CD4-positive, alpha-beta T cell treated with Interleukin-4 for 1 hour (primary cell): ENCODE measurements at regions not wholly inside any gene's neighbourhood (a gene's known extent, or its start where the extent isn't known, plus 50 kb on each side); places are given as distances from the start of the nearest gene placed in this dataset.

Experiments used
- DNase-seq, 2 donors: peaks; one replicate each; pipeline ENCODE4 v3.0.0-alpha.2; 2020 to 2022

DNA sequence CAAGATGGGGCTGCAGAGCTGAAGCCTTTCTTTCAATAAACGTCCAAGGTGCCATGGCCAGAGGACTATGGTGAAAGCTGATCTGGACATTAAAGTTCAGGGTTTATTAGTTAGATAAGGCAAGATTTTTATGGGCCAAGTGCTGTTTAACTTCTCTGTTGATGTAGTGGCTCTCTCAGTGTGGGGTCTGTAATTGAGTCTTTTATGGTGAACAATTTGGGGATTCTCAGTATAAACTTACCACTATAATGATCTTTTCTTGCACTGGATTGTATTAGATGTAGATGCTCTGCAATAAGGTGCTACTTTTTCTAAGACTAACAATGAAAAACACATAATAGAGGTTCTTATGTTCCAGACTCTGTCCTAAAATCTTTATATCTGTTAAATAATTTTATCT lies 190.1 kb upstream of the KLF12 start:
- DNase-seq, result no peak

DNA sequence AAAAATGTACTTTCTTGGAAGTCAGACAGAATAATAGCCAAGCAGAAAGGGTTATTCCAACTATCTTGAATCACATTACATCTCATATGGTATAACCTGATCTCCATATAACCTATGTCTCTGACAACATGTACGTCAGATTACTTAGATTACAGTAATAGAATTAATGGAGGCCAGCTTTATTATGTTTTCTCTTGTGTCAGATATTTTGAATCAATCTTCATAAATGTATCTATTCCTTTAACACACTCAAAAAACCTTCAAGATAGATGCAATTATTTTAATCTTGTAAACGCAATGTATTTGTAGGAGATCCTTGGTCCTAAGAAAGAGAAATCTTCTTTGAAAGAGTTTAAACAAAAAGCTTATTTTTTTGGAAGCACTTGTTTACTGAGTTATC lies 188.4 kb upstream of the KLF12 start:
- DNase-seq, result no peak

DNA sequence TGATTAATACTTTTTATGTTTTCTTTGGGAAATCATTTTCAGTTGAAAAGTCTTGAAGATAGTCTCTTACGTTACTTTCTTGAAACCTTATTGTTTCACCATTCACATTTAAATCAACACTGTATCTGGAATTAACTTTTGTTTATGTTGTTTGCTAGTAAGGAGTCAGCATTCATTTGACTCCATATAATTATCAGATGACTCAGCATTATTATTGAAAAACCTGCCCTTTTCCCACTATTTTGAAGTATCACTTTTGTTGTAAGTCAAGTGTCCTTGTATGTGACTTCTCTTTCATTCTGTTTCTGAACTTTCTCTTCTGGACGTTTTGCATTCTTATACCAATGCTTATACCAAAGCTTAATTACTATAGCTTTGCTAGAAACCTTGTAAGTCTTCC lies 186.1 kb upstream of the KLF12 start:
- no peak for DNase-seq

DNA sequence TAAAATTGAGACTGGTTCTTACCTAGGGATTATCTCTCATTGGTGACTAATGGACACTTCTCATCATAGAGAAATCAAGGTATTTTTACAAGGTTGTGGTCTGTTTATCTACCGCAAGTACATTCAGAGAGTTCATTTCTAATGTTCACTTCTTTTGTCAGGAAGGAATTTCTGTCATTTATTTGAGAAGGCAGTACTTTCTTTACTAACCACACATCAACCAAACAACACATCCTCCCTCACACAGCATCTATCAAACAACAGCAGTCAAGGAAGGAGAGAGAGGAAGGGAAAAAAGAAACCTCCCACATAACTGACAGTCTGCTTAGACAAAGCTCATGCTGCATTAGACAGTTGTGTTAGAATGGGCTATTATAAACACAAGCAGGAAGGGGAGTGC lies 182.3 kb upstream of the KLF12 start:
- DNase-seq, result no peak

DNA sequence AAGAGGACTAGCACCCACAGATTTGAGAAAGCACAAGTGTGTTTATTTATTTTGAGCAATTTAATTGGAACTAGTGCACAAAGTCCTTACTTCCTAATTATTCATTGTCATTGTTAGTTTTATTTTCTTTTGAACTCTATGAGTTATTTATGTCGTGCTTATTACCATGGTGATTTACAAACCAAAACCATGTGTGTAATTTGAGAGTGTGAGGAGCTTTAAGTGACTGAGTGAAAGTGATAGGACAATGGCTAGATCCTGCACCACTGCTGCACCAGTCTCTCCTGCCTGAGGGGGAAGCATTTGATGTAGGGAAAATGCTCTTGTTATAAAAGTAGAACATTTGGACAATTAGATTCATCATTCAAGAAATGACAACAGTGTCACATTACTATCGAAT lies 172.3 kb upstream of the KLF12 start:
- DNase-seq, result no peak

DNA sequence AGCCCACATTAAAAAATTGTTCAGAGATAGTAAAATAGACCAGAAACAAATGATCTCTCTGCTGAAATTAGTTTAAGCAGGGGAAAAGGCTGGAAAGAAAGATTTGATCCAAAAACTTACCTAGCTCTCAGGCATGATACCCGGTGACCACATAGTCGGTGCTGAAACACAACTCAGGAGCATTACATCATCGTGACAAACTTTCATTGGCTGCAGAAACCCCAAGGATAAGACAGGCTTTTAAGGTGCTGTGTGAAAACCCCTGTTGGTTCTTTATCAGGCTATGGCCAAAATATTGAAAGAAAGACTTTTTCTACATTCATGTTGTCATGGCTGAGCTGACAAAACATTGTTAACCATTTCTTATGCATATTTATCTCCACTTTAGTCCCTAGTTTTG lies 171.7 kb upstream of the KLF12 start:
- no peak for DNase-seq

DNA sequence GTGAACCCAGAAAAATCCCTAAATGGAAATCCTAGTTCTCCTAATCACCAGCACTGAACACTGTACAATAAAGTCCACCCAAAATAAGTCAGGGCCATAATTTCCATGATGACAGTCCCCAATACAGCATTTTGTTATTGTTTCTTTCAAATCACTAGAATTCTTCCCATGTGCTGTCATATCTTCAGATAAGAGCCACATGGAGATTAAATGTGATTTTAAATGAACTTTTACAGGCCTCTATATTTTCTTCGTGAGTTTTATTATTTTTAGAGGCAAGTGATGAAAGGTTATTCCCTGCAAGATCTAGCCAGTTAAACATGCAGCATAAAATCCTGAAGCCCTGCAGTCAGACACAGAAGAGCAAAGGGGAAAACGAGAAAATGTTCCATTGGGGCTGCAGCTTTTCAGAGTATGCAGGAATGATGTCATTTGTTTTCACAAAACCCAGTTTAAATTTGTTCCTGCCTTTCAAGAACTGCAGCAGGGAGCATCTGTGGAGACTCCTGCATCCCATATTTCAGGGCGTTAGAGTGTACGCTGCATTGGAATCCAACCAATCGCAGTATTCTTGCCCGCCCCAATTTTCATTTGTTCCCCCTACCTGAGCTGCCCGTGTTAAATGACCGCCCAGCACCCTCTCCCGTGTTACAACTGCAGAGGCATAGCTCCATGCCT lies 167.2 kb upstream of the KLF12 start:
- no peak for DNase-seq

DNA sequence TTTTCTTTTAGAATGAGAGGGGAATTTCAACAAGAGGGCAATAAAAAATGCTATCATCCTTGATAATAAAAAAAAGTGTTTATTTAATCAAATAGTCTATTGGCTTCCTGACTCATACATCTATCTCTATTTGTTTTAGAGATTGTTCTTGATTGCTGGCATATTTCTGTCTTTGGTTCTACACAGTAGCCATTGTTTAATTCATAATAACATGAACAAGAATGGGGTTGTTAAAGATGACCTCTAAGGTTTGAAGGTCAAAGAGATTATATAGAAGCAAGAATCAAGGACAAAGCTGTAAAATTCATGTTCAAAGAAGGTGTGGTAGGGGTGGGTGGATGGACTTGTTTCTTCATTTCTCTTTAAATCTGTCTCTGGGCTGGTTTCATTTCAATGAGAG lies 166.0 kb upstream of the KLF12 start:
- DNase-seq, result no peak

DNA sequence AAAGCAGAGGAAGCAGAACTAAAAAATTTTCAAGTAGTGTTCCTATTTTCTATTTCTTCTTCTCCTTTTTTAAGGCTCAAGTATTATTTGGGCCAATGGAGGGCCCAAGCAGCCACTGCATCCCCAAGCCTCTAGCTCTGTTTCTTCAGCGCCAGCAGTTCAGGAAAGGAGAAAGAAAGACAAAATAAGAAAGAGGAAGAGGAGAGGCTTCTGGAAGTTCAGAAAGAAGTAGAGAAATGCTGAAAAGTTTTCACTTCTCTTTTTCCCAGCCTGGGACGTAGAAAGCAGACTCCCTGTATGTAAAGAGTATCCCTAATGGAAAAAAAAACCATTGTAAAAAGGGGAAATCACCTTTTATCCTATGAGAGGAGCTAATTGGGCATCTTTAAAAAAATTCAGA lies 165.5 kb upstream of the KLF12 start:
- no peak for DNase-seq

DNA sequence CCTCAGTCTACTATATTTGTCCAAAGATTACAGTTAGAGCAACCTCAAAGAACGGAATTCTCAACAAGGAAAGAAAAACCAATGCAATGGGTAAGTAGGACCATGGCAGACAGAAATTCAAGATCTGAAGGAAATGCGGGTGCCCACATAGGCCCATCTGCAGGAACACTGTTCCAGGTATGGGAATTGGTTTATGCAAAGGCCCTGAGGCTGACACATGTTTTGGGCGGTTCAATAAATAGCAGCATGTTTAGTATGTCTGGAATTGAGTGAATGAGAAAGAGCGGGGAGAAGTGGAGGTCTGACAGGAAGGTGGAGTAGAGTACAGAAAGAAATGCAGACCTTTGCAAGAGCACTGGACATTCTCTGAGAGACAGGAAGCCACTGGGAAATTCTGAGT lies 164.7 kb upstream of the KLF12 start:
- no peak for DNase-seq

DNA sequence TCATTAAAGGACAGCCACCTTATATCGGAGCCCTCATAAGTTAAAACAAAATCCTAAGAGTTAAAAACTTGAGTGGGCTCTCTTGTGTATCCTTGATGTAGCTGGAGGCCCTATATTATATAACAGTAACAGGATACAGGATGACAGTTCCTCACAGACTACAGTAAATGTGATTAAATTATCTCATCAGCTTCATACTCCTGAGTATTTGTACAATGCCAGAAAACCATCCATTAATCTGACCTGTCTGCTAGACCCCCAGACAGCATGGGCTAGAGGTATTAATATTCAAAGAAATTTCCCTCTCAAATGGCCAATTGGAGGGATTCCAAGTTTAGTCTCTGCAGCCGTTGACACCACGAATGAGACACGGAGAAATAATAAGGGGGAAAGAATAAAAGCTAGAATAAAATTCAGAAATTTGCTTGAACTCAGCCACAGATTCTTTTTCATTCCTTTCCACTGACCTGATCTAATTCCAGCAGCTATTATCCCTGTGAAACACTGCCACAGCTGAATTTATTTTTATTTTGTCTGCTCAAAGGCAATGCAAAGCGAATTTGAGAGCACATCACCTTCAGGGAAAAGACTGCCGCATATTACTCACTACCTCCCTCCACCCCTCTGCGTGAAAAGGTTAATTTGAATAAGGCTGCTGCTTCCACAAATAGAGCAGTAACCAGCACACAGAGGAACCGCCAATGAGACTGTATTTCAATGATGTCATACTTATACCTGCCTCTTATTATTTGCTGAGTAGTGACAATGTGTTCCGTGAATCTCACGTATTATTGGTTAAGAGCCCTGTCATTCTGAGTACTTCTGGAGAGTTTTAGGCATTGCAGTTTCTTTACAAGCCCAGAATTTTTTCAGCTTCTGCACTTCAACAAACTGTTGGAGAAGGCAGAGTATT lies 155.9 kb upstream of the KLF12 start:
- DNase-seq, result peak; percentile 77 to 78

DNA sequence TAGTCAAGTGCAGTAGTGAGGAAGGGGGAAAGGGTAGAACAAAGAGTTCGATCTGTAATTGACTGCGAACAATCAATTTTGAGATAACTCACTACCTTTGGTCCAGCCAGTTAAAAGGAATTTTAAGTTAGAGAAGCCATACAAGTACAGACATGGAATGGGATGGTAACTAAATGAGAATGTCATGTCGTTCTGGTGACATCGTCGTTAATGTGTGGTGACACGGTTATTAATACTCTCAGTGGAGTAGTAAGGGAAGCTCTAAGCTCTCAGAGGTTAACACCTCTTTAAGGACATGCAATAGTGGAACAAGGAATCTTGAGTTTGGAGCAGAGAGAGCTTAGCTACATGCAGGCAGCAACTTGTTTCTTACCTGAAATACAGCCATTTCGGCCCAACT lies 154.9 kb upstream of the KLF12 start:
- no peak for DNase-seq

DNA sequence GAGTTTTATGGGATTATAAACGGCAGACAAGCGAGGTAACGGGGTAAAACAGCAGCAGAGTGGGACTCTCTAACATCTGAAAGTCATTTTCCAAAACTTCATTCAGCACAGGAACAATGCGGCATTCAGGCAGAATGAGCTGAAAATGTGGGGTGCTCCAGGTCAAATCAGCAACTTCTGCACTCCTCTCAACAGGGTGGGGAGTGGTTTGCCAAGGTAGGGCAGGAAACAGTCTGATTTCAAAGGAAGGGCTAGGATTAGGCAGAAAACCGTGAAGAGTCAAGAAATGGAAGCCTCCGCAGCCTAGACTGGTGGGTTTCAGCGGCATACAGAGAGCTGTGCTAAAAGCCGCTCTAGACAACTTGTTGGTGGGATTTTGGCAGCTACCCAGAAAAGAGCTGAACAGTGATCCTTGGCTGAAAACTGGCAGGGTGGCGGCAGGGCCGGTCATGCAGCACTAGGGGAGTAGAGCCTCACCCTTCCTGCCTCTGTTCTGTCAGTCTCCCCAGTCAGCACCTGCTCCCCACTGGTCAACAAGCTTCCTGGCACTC lies 154.2 kb upstream of the KLF12 start:
- peak; percentile 42 to 57 for DNase-seq

DNA sequence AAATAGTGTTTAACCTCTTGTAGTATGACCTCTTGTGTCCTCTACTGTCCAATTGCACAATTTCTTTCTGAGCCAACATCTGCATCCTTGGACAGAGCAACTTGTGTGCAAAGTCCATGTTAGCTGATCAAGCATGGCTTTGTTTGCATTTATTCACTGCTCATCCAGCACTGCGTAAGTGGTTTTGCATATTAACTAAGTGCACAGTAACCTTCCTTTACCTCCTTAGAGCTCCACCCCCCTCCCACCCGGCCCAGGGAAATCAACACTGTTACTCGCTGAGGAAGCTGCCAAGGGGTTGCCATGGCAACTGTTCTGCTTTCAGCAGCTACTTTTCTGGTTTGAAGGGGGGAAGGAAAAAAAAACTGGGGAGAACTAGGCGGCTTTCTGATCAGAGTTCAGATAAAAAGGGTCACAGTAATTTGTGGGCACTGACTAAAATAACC lies 153.5 kb upstream of the KLF12 start:
- DNase-seq, result peak; percentile 93

DNA sequence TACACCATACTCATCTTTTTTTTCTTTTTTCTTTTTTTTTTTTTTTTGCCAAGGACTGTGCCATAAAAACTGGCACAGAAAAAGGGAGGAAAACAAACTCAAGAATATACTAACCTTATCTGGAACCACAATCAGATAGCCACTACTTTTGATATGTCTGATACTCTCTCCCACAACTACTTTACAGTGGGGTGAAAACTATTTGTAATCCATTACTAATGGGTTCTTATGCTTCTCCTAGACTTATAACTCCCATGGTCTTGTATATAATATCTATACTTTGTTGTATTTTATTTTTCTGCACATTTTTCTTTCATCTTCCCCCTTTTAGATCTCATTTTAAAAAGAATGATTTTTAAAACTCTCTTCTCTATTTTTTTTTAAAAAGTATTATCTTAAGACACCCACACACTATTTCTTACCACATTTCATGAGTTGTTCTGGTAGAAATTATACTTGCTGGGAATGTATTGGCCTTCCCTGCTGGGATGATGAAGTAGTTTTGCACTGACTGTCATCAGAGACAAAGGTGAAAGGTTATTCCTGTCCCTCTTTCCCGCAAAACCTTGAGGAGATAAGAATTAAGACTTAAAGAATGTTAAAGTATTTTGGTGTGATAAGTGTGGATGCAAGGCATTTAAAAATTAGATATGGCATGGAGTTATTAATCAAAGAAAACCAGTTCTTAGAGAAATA lies 146.7 kb upstream of the KLF12 start:
- no peak for DNase-seq

DNA sequence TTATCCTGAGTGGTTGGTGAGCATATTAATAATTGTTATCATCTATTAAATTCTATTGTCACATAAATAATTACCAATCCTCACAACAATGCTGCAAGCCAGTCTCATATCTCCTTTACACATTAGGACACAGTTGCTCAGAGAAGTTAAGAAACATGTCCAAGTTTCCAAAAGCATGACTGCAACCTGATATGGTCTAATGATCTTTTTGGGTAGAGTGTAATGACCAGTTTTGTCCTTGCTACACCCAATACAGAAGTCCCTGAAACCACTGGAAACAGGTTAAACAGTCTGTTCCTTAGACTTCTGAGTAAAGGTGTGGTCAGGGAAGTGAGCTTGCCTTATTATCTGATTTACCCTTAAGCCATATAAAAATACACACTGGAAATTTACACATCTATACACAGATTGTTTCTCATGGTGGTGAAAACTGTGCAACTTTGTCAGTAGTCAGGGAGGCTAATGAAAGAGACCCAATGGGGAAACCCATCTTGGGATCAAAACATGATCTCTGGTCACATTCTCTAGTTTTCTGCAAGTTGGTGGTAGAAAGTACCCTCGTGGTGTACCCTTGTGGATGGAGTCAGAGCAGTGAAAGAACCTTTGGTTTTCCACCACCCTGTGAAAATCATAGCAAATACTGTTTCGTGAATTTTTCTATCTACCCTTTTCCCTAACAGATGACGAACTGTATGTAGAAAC lies 146.0 kb upstream of the KLF12 start:
- DNase-seq, result no peak

DNA sequence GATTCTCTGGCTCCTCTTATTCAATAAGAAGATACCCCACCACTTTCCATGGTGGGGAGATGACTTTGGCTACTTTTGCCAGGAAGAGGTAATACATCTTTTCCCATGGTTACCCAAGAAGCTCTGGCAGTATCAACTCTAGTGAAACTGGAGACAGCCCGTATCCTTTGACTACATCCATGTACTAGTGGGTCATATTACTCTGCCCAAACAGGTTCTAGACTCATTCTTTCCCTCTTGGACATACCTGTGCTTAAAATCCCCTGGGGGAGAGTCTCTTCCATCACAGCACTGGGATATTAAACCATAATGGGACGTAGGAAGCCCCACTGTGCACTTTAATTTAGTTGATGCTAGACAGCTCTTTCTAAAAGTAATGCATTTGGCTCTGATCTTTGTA lies 144.7 kb upstream of the KLF12 start:
- DNase-seq, result no peak

DNA sequence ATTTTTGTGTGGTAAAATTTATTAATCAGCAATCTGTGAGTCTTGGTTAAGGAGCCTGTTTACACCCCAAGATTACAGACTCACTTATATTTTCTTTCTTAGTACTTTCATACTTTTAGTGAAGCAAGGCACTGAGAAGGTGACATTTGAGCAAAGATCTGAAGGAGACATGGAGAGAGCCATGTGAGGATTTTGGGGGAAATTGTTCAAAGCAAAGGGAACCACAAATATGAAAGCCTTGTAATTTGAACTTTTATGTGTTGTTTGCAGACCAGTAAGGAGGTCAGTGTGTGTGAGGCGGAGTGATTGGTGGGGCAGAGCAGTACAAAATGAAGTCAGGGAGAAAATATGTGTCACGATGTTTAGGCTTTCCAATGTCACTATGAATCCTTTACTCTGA lies 140.7 kb upstream of the KLF12 start:
- DNase-seq, result no peak

DNA sequence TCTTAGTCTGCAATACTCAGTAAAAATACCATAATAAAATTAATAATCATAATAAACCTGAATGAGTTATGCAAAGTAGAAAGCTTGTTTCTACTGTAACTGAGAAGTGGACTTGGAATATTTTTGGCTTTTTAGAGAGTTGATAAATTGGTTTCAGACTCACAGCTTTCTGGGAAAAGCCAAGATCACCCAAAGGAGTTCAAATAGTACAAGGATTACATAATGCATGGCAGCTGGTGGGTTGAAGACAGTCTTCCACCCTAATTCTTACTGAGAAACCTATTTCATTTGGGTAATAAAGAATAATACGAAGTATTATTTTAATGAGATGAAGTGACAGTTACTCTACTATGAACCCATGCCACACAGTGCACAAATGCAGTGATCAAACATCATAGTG lies 139.4 kb upstream of the KLF12 start:
- DNase-seq, result no peak

DNA sequence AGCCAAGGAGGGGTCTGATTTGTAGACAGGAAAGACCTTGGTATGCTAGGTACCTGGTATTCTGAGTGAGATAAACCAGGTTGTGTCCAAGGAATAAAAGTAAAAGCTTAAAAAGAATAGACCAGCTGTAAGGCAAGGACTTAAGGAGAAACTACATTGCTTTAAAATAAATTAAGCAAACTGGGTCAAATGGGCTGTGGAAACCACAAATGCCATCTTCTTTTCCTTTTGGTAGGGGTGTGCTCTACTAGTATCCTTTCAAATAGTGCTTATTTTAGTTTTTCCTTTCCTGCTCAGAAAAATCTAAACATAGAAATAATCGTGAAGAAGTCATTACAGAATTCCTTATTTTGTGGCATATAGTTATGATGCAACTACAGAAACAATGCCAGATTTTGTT lies 138.6 kb upstream of the KLF12 start:
- DNase-seq, result no peak

DNA sequence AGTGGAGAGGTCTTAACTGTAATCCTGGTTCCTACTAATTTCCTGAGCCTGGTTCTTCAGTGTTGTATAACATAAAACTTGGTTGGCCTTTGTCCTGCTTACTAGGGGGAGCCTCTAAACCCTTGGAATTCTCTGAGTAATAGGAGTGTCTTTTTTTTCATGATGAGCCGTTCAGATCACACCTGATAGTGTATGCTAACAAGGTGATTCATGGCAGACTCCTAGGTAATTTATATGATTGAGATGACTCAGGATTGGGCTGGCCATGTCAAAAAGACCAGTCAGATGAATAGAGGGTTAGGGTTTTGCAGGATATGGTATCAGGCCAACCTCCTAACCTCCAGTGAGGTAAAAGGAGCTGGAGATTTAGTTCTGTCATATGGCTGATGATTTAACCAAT lies 135.8 kb upstream of the KLF12 start:
- no peak for DNase-seq

DNA sequence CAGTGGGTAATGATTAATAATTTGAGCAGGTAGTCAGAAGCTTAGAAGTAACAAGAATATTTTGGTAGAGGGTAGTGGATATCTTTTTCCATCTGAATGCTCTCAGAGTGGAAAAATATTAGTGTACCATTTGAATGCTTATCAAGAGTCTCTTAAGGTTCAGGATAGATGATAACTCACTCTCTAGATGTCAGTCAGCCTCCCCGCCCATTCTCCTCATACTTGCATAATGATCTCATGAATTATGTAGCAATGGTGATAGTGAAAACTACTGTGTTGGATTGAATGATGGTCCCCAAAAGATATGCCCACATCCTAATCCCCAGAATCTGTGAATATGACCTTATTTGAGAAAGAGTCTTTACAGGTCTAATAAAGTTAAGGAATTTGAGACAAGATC lies 132.7 kb upstream of the KLF12 start:
- no peak for DNase-seq

DNA sequence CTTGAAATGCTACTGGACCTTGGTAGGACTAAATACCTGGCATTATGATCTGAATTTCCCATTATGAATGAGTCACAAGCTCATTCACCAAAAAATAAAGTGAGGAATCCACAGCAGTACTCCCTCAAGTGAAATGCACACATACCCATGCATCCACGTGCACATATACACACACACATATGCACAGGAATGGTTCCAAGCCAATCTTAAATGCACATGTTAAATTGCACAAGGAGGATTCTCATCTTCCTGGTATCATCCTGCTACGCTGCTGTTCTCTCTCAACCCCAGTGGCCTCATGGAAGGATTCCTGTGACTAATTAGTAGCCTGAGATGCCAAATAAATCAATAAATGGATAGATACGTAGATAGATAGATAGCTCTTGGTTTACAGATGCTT lies 132.1 kb upstream of the KLF12 start:
- DNase-seq, result no peak
